ENCODE measurements at regions not wholly inside any gene's neighbourhood (a gene's known extent, or its start where the extent isn't known, plus 50 kb on each side); places are given as distances from the start of the nearest gene placed in this dataset.

- H3K4me3 ChIP-seq (ENCODE audit: low read depth, low read length), result no peak overlapping the region
- no peak for DNase-seq (ENCODE audit: low read depth)
- no peak for TF ChIP-seq CTCF (IDR thresholded peaks at IDR 0.05; ENCODE audit: control insufficient read depth, extremely low read depth, insufficient read depth)
Observed at GRCh38 chr13:22061371-22061805, 390.5 kb downstream of the FGF9 start.

- TF ChIP-seq CTCF (IDR thresholded peaks at IDR 0.05; ENCODE audit: control insufficient read depth, extremely low read depth, insufficient read depth), result no peak
- no peak overlapping the region for H3K4me3 ChIP-seq (ENCODE audit: low read depth, low read length)
- no peak for DNase-seq (ENCODE audit: low read depth)
Observed at GRCh38 chr13:22061806-22062391, 391.0 kb downstream of the FGF9 start.

- DNase-seq (ENCODE audit: low read depth), result no peak
- TF ChIP-seq CTCF (IDR thresholded peaks at IDR 0.05; ENCODE audit: control insufficient read depth, extremely low read depth, insufficient read depth), result no peak
Observed at GRCh38 chr13:22062478-22063205, 391.8 kb downstream of the FGF9 start.

GRCh38 chr13:22063416-22064124, 392.7 kb downstream of the FGF9 start:
- H3K4me3 ChIP-seq (ENCODE audit: low read depth, low read length), result no peak overlapping the region
- DNase-seq (ENCODE audit: low read depth), result no peak
- TF ChIP-seq CTCF (IDR thresholded peaks at IDR 0.05; ENCODE audit: control insufficient read depth, extremely low read depth, insufficient read depth), result no peak

More at GRCh38 chr13:22062478-22063205, 391.8 kb downstream of the FGF9 start:
- no peak overlapping the region for H3K4me3 ChIP-seq (ENCODE audit: low read depth, low read length)

DNA sequence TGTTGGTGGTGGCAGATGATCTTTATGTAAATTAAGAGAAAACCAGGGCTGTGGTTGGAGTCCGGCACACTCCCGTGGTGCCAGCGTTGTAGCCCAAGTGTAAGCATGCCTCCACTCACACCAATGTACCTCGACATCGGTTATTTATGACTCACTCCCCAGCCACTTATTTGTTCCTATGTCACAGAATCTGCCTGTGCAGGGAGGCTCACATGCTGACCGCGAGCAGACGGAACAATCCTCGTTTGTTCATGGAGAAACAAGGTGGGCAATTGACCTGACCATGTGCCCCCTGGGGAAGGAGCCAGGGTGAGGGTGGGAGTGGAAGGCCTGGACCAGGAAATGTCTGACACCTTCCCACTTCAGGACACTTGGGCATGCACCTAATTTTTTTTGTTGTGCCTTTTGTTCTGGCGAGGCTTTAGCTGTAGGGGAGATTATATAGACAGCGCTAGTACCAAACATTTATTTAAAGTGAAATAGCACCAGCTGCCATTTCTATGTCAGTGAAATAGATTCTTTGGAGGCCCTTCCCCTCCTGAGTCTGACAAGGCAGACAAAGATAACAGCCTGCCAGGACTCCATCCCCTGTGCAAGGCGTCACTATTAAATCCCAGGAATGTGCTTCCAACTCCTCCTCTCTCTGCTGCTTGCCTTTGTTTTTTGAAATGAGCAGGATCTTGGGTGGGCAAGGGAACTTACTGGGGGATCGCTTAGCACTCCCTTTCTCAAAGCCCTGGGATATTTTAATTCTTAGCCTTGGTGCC, 394.2 kb downstream of the FGF9 start:
- no peak for DNase-seq (ENCODE audit: low read depth)
- no peak for TF ChIP-seq CTCF (IDR thresholded peaks at IDR 0.05; ENCODE audit: control insufficient read depth, extremely low read depth, insufficient read depth)

DNA sequence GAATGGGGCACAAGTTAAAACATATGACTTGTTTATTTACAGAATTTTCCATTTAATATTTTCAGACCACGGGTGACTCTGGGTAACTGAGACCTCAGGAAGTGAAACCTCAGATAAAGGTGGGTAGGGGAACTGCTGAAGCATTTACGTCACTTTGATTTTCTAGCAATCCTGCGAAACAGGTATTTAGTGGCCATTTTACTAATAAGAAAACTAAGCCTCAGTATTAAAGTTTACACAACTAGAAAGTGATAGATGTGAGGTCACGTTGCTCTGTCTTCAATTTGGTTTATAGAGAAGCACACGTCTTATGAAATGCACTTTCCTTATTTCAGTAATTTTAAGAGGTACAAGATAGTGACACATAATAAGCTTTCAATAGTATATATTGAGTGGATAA, 402.8 kb downstream of the FGF9 start:
- DNase-seq (ENCODE audit: low read depth), result no peak
- H3K4me3 ChIP-seq (ENCODE audit: low read depth, low read length), result no peak overlapping the region
- TF ChIP-seq CTCF (IDR thresholded peaks at IDR 0.05; ENCODE audit: control insufficient read depth, extremely low read depth, insufficient read depth), result no peak

More for the DNA sequence above, 394.2 kb downstream of the FGF9 start:
- no peak overlapping the region for H3K4me3 ChIP-seq (ENCODE audit: low read depth, low read length)
